ENCODE measurements at regions not wholly inside any gene's neighbourhood (a gene's known extent, or its start where the extent isn't known, plus 50 kb on each side); places are given as distances from the start of the nearest gene placed in this dataset.

- TF ChIP-seq, protein P1, sequence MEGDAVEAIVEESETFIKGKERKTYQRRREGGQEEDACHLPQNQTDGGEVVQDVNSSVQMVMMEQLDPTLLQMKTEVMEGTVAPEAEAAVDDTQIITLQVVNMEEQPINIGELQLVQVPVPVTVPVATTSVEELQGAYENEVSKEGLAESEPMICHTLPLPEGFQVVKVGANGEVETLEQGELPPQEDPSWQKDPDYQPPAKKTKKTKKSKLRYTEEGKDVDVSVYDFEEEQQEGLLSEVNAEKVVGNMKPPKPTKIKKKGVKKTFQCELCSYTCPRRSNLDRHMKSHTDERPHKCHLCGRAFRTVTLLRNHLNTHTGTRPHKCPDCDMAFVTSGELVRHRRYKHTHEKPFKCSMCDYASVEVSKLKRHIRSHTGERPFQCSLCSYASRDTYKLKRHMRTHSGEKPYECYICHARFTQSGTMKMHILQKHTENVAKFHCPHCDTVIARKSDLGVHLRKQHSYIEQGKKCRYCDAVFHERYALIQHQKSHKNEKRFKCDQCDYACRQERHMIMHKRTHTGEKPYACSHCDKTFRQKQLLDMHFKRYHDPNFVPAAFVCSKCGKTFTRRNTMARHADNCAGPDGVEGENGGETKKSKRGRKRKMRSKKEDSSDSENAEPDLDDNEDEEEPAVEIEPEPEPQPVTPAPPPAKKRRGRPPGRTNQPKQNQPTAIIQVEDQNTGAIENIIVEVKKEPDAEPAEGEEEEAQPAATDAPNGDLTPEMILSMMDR (IDR thresholded peaks at IDR 0.05; ENCODE audit: borderline replicate concordance, insufficient read depth, low read depth, low read length): no peak
- no peak overlapping the region for H3K4me3 ChIP-seq (ENCODE audit: low read depth, low read length)
These were observed 567.2 kb downstream of the CCSER2 start for GRCh38 chr10:84895541-84895940.

- TF ChIP-seq, protein P1 (IDR thresholded peaks at IDR 0.05; ENCODE audit: borderline replicate concordance, insufficient read depth, low read depth, low read length): no peak
- no peak overlapping the region for H3K4me3 ChIP-seq (ENCODE audit: low read depth, low read length)
These were observed 568.5 kb downstream of the CCSER2 start for GRCh38 chr10:84896909-84897308.

- TF ChIP-seq, protein P1 (IDR thresholded peaks at IDR 0.05; ENCODE audit: borderline replicate concordance, insufficient read depth, low read depth, low read length): no peak
- no peak overlapping the region for H3K4me3 ChIP-seq (ENCODE audit: low read depth, low read length)
These were observed 570.9 kb downstream of the CCSER2 start for GRCh38 chr10:84899268-84899667.

DNA sequence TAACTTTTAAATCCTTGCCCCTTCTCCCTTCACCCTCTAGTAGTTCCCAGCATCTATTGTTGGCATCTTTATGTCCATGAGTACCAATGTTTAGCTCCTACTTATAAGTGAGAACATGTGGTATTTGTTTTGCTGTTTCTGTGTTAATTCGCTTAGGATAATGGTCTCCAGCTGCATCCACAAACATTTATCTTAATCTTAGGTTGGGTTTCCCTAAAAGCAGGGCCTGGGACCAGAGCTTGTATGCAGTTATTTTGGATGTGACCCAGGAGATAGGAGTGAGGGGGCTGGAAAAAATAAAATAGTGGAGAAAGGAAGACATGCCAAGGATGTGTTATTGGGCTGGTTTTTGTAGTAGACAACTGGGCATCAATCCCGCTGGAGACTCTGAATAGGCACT, 571.8 kb downstream of the CCSER2 start:
- TF ChIP-seq, protein P1 (IDR thresholded peaks at IDR 0.05; ENCODE audit: borderline replicate concordance, insufficient read depth, low read depth, low read length): no peak
- no peak overlapping the region for H3K4me3 ChIP-seq (ENCODE audit: low read depth, low read length)

DNA sequence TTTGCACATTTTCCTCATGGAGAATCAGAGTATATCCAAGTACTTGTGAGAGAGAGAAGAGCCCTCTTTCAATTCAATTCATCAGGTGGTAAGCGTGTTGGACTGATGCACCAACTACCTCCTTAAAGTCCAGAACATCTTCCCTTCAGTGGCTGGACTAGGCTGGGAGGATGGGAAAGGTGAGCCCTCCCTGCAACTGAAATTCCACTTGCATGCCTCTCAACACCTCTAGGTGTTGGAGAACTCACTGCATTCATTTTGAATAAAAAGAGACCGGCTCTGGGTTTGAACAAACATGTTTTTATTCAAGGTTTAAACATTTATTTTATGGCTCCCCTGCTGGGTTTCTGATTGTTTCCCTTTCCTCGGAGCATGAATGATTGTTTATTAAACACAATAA, 573.5 kb downstream of the CCSER2 start:
- H3K4me3 ChIP-seq (ENCODE audit: low read depth, low read length): no peak overlapping the region
- TF ChIP-seq, protein P1 (IDR thresholded peaks at IDR 0.05; ENCODE audit: borderline replicate concordance, insufficient read depth, low read depth, low read length): no peak

DNA sequence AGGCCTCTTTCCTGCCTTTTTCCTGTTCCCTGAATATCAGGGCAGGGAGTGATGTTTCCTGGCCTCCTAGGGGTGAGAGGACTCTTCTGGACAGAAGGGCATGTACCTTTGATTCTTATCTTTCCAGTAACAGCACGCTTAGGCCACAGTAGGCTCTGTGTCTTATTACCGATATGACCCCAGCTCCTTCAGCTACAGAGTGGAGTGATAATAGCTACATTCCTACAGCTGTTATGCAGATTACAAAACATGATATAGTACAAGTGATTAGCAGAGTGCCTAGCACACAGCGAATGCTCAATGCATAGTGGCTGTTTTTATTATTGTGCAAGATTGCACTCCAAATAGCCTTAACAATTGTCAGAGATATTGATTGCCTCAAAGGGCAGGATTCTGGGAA, 574.2 kb downstream of the CCSER2 start:
- no peak overlapping the region for H3K4me3 ChIP-seq (ENCODE audit: low read depth, low read length)
- TF ChIP-seq, protein P1 (IDR thresholded peaks at IDR 0.05; ENCODE audit: borderline replicate concordance, insufficient read depth, low read depth, low read length): no peak

- TF ChIP-seq, protein P1 (IDR thresholded peaks at IDR 0.05; ENCODE audit: borderline replicate concordance, insufficient read depth, low read depth, low read length): no peak
- no peak overlapping the region for H3K4me3 ChIP-seq (ENCODE audit: low read depth, low read length)
These were observed 574.9 kb downstream of the CCSER2 start for GRCh38 chr10:84903320-84903719.
